HG02973 (cell line): ENCODE measurements at regions not wholly inside any gene's neighbourhood (a gene's known extent, or its start where the extent isn't known, plus 50 kb on each side); places are given as distances from the start of the nearest gene placed in this dataset.
A peak's percentile ranks its signal among the peaks of the same experiment; 100 is the strongest.
"Not testable (repeated sequence)": the region's sequence is repeated elsewhere in the genome, so short reads cannot be mapped to it uniquely, and the experiment has no call there.

Experiments
- ATAC-seq: cut with Tn5 transposase; IDR thresholded peaks from one replicate; pipeline ENCODE4 v1.9.1; 2021; ENCODE audit warnings: moderate library complexity; ENCODE audit not compliant: unreplicated experiment

GRCh38 chr4:114034189-114034588 lies 54.7 kb upstream of the ARSJ start:
- ATAC-seq: no peak

- no peak for ATAC-seq
Observed at GRCh38 chr4:114036426-114036825, 57.0 kb upstream of the ARSJ start.

- ATAC-seq: no peak
Observed at GRCh38 chr4:114036864-114037263, 57.4 kb upstream of the ARSJ start.

GRCh38 chr4:114037988-114038387 lies 58.5 kb upstream of the ARSJ start:
- no peak for ATAC-seq

GRCh38 chr4:114038762-114039387 lies 59.4 kb upstream of the ARSJ start:
- no peak for ATAC-seq

GRCh38 chr4:114040319-114041116 lies 61.1 kb upstream of the ARSJ start:
- peak; percentile 90 for ATAC-seq

GRCh38 chr4:114041117-114041475 lies 61.6 kb upstream of the ARSJ start:
- no peak for ATAC-seq

- ATAC-seq: no peak
Observed at GRCh38 chr4:114043116-114043515, 63.7 kb upstream of the ARSJ start.

- not testable (repeated sequence) for ATAC-seq
Observed at GRCh38 chr4:114044351-114044750, 64.9 kb upstream of the ARSJ start.

- no peak for ATAC-seq
Observed at GRCh38 chr4:114046331-114046730, 66.9 kb upstream of the ARSJ start.

- not testable (repeated sequence) for ATAC-seq
Observed at GRCh38 chr4:114048154-114048553, 68.7 kb upstream of the ARSJ start.

- ATAC-seq: no peak
Observed at GRCh38 chr4:114052227-114052626, 72.8 kb upstream of the ARSJ start.

- no peak for ATAC-seq
Observed at GRCh38 chr4:114056599-114056998, 77.2 kb upstream of the ARSJ start.

- no peak for ATAC-seq
Observed at GRCh38 chr4:114057746-114058145, 78.3 kb upstream of the ARSJ start.

- ATAC-seq: no peak
Observed at GRCh38 chr4:114062499-114062898, 83.1 kb upstream of the ARSJ start.

GRCh38 chr4:114072781-114073180 lies 93.3 kb upstream of the ARSJ start:
- no peak for ATAC-seq

GRCh38 chr4:114076899-114077570 lies 97.6 kb upstream of the ARSJ start:
- ATAC-seq: no peak

GRCh38 chr4:114077610-114078009 lies 98.2 kb upstream of the ARSJ start:
- ATAC-seq: no peak

- ATAC-seq: no peak
Observed at GRCh38 chr4:114078636-114079035, 99.2 kb upstream of the ARSJ start.

GRCh38 chr4:114081783-114082182 lies 102.3 kb upstream of the ARSJ start:
- ATAC-seq: no peak

- no peak for ATAC-seq
Observed at GRCh38 chr4:114082348-114082747, 102.9 kb upstream of the ARSJ start.
